HFF-Myc (cell line): ENCODE measurements at regions not wholly inside any gene's neighbourhood (a gene's known extent, or its start where the extent isn't known, plus 50 kb on each side); places are given as distances from the start of the nearest gene placed in this dataset.

ENCODE experiments used
- DNase-seq: peaks from one replicate; pipeline ENCODE4 v3.0.0-alpha.2; 2011; ENCODE audit warnings: low read depth; ENCODE audit errors: extremely low read depth
- H3K4me3 ChIP-seq: replicated peaks from 2 replicates; pipeline ENCODE4 v1.5.1; 2011; ENCODE audit warnings: low read depth, mild to moderate bottlenecking, control low read depth, low read length
- CTCF ChIP-seq: IDR thresholded peaks from 2 replicates; pipeline ENCODE4 v1.5.1; 2012; ENCODE audit warnings: mild to moderate bottlenecking, low read depth, low read length, control low read depth; ENCODE audit errors: missing control alignments

- H3K4me3 ChIP-seq: no peak overlapping the region
- no peak for DNase-seq
- no peak for TF ChIP-seq CTCF
Observed at GRCh38 chr1:221109930-221110329, 230.7 kb downstream of the HLX start.

GRCh38 chr1:221117133-221117532 is 237.9 kb downstream of the HLX start:
- DNase-seq: no peak
- no peak for TF ChIP-seq CTCF
- no peak overlapping the region for H3K4me3 ChIP-seq

- H3K4me3 ChIP-seq: no peak overlapping the region
- DNase-seq: no peak
- no peak for TF ChIP-seq CTCF
Observed at GRCh38 chr1:221117548-221117951, 238.3 kb downstream of the HLX start.

GRCh38 chr1:221118176-221118937 is 239.1 kb downstream of the HLX start:
- DNase-seq: no peak
- no peak overlapping the region for H3K4me3 ChIP-seq
- TF ChIP-seq CTCF: no peak

GRCh38 chr1:221118938-221119320 is 239.7 kb downstream of the HLX start:
- no peak for DNase-seq

GRCh38 chr1:221122501-221122900 is 243.3 kb downstream of the HLX start:
- TF ChIP-seq CTCF: no peak
- no peak for DNase-seq
- no peak overlapping the region for H3K4me3 ChIP-seq

More at GRCh38 chr1:221118938-221119320, 239.7 kb downstream of the HLX start:
- no peak overlapping the region for H3K4me3 ChIP-seq
- no peak for TF ChIP-seq CTCF

- DNase-seq: no peak
- TF ChIP-seq CTCF: no peak
Observed at GRCh38 chr1:221125976-221126375, 246.7 kb downstream of the HLX start.

More at GRCh38 chr1:221125976-221126375, 246.7 kb downstream of the HLX start:
- H3K4me3 ChIP-seq: no peak overlapping the region
